ENCODE measurements at regions not wholly inside any gene's neighbourhood (a gene's known extent, or its start where the extent isn't known, plus 50 kb on each side); places are given as distances from the start of the nearest gene placed in this dataset.

DNA sequence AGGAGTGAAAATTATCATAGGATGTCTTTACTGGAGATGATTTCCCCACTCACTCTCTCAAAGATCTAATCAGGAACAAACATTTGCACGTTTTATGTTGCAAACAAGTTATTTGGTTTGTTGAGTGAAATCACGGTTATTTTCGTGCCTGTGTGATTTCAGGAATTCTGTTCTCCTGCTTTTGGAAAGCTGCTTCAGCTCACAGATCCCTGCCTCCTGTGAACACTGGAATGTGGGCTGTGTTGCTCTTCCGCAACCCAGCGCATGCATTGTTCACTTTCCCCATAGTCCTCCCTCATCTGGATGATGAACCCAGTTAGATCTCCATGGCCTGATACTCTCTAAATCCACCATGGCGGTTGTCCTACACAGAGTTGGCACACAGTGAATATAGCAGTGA is 91.0 kb downstream of the PLEKHG1 start:
- H3K36me3 Mint-ChIP-seq (ENCODE audit: low read depth) = no peaks in the 10 kb centered on the region
- H3K27ac ChIP-seq (ENCODE audit: low read depth in 1 of 2, low read length in 2 of 2) = no peak overlapping the region
- no peaks in the 10 kb centered on the region for H3K27me3 ChIP-seq (ENCODE audit: control insufficient read depth in 1 of 2, insufficient read depth in 2 of 2, low read length in 2 of 2)
- H3K4me3 ChIP-seq (ENCODE audit: low read length) = no peak overlapping the region
- ATAC-seq (ENCODE audit: poor library complexity) (no peak), DNase-seq (no peak)
- ChIA-PET POLR2A (no interaction called here), CTCF (no interaction called here)
- no peak overlapping the region for H3K4me3 Mint-ChIP-seq
- no peaks in the 10 kb centered on the region for H3K9me3 Mint-ChIP-seq
- H3K4me1 Mint-ChIP-seq (ENCODE audit: low read depth) = no peaks in the 10 kb centered on the region
- TF ChIP-seq, protein P1, sequence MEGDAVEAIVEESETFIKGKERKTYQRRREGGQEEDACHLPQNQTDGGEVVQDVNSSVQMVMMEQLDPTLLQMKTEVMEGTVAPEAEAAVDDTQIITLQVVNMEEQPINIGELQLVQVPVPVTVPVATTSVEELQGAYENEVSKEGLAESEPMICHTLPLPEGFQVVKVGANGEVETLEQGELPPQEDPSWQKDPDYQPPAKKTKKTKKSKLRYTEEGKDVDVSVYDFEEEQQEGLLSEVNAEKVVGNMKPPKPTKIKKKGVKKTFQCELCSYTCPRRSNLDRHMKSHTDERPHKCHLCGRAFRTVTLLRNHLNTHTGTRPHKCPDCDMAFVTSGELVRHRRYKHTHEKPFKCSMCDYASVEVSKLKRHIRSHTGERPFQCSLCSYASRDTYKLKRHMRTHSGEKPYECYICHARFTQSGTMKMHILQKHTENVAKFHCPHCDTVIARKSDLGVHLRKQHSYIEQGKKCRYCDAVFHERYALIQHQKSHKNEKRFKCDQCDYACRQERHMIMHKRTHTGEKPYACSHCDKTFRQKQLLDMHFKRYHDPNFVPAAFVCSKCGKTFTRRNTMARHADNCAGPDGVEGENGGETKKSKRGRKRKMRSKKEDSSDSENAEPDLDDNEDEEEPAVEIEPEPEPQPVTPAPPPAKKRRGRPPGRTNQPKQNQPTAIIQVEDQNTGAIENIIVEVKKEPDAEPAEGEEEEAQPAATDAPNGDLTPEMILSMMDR (IDR thresholded peaks at IDR 0.05) = no peak
- no peak overlapping the region for H3K27ac Mint-ChIP-seq
- H3K9me3 ChIP-seq (ENCODE audit: control insufficient read depth in 1 of 2, insufficient read depth in 1 of 2, low read length in 2 of 2) = no peaks in the 10 kb centered on the region
- intact Hi-C loops (cut with DNase I, micrococcal nuclease) = no loop called here
- H3K27me3 Mint-ChIP-seq = no peaks in the 10 kb centered on the region
- no peaks in the 10 kb centered on the region for H3K36me3 ChIP-seq (ENCODE audit: insufficient read depth, low read length)
- no peaks in the 10 kb centered on the region for H3K4me1 ChIP-seq (ENCODE audit: insufficient read depth, low read length)

DNA sequence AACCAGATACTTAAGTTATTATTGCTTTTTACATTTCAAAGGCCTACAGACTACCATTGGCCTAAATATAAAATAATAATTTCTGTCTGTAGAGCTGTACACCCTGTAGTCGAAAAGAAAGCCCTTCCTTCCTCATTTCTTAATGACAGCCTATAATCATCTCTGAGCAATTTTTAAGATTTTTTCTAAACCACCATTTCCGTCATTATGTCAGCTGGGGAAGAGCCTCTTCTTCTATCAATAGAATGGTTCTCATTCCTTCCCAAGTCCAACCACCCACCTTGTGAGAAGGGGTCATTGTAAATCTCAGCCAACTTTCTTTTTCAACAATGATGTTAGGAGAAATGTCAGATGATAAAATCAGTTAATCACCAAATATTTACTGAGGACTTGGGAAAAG is 91.8 kb downstream of the PLEKHG1 start:
- H3K27ac ChIP-seq (ENCODE audit: low read depth in 1 of 2, low read length in 2 of 2) = no peak overlapping the region
- DNase-seq (no peak), ATAC-seq (ENCODE audit: poor library complexity) (no peak)
- no peaks in the 10 kb centered on the region for H3K36me3 ChIP-seq (ENCODE audit: insufficient read depth, low read length)
- H3K4me1 ChIP-seq (ENCODE audit: insufficient read depth, low read length) = no peaks in the 10 kb centered on the region
- Mint-ChIP-seq H3K4me1 (ENCODE audit: low read depth) (no peaks in the 10 kb centered on the region), H3K36me3 (ENCODE audit: low read depth) (no peaks in the 10 kb centered on the region), H3K9me3 (no peaks in the 10 kb centered on the region), H3K27ac (no peak overlapping the region), H3K4me3 (no peak overlapping the region), H3K27me3 (no peaks in the 10 kb centered on the region)
- ChIA-PET POLR2A (no interaction called here), CTCF (no interaction called here)
- intact Hi-C loops (cut with DNase I, micrococcal nuclease) = no loop called here
- no peak overlapping the region for H3K4me3 ChIP-seq (ENCODE audit: low read length)
- H3K27me3 ChIP-seq (ENCODE audit: control insufficient read depth in 1 of 2, insufficient read depth in 2 of 2, low read length in 2 of 2) = no peaks in the 10 kb centered on the region
- TF ChIP-seq, protein P1 (IDR thresholded peaks at IDR 0.05) = no peak
- no peaks in the 10 kb centered on the region for H3K9me3 ChIP-seq (ENCODE audit: control insufficient read depth in 1 of 2, insufficient read depth in 1 of 2, low read length in 2 of 2)

DNA sequence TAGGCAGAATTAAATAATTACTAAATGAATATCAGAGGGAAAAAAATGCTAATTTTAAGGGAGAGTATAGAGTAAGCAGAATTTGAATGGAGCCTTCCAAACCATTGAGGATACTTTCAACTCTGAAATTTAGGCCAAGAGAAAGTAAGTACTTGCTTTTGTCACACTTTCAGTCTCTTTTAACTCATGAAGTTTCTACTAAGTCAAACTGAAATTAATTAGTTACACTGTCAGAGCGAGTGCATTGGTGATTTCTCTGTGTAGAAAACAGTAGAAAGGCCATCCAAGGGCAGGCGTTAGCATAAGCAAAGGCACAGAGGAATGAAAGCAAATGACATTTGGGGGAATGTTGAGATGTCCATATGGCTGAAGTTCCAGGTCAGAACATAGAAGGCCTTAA is 92.9 kb downstream of the PLEKHG1 start:
- no peaks in the 10 kb centered on the region for H3K9me3 ChIP-seq (ENCODE audit: control insufficient read depth in 1 of 2, insufficient read depth in 1 of 2, low read length in 2 of 2)
- intact Hi-C loops (cut with DNase I, micrococcal nuclease) = no loop called here
- no peaks in the 10 kb centered on the region for H3K9me3 Mint-ChIP-seq
- no peak overlapping the region for H3K4me3 Mint-ChIP-seq
- ATAC-seq (ENCODE audit: poor library complexity) (no peak), DNase-seq (no peak)
- H3K36me3 Mint-ChIP-seq (ENCODE audit: low read depth) = no peaks in the 10 kb centered on the region
- POLR2A ChIA-PET = no interaction called here
- CTCF ChIA-PET = no interaction called here
- H3K27ac ChIP-seq (ENCODE audit: low read depth in 1 of 2, low read length in 2 of 2) = no peak overlapping the region
- no peaks in the 10 kb centered on the region for H3K27me3 ChIP-seq (ENCODE audit: control insufficient read depth in 1 of 2, insufficient read depth in 2 of 2, low read length in 2 of 2)
- H3K4me1 Mint-ChIP-seq (ENCODE audit: low read depth) = no peaks in the 10 kb centered on the region
- no peak overlapping the region for H3K27ac Mint-ChIP-seq
- H3K4me3 ChIP-seq (ENCODE audit: low read length) = no peak overlapping the region
- H3K36me3 ChIP-seq (ENCODE audit: insufficient read depth, low read length) = no peaks in the 10 kb centered on the region
- no peaks in the 10 kb centered on the region for H3K4me1 ChIP-seq (ENCODE audit: insufficient read depth, low read length)
- TF ChIP-seq, protein P1 (IDR thresholded peaks at IDR 0.05) = no peak
- H3K27me3 Mint-ChIP-seq = no peaks in the 10 kb centered on the region
